T-helper 1 cell treated with Interleukin-12 subunit alpha and Interleukin-12 subunit beta and Interleukin-4 antibody, amounts not matched to agents 30 μg/mL and 1 μg/mL, for 36 hours (primary cell): ENCODE measurements at regions not wholly inside any gene's neighbourhood (a gene's known extent, or its start where the extent isn't known, plus 50 kb on each side); places are given as distances from the start of the nearest gene placed in this dataset.
"Not testable (repeated sequence)": the region's sequence is repeated elsewhere in the genome, so short reads cannot be mapped to it uniquely, and the experiment has no call there.

Experiments
- H3K27ac Mint-ChIP-seq: one replicate; pipeline ENCODE4 v1.8.0; 2021; ENCODE audit warnings: mild to moderate bottlenecking, mixed read lengths
- H3K27me3 Mint-ChIP-seq: one replicate; pipeline ENCODE4 v1.8.0; 2021; ENCODE audit warnings: low read depth, mixed read lengths
- H3K36me3 Mint-ChIP-seq: one replicate; pipeline ENCODE4 v1.8.0; 2021; ENCODE audit warnings: low read depth, mixed read lengths
- H3K4me1 Mint-ChIP-seq: one replicate; pipeline ENCODE4 v1.8.0; 2021; ENCODE audit warnings: low read depth, mixed read lengths
- H3K4me3 Mint-ChIP-seq: one replicate; pipeline ENCODE4 v1.8.0; 2021; ENCODE audit warnings: mild to moderate bottlenecking, moderate library complexity, mixed read lengths
- H3K9me3 Mint-ChIP-seq: one replicate; pipeline ENCODE4 v1.8.0; 2021; ENCODE audit warnings: mixed read lengths

- H3K27ac Mint-ChIP-seq: no peak overlapping the region
- H3K27me3 Mint-ChIP-seq: peaks cover 11% of the 10 kb centered on the region
- H3K4me1 Mint-ChIP-seq: peaks cover 5% of the 10 kb centered on the region
- no peaks in the 10 kb centered on the region for H3K36me3 Mint-ChIP-seq
- H3K9me3 Mint-ChIP-seq: no peaks in the 10 kb centered on the region
- no peak overlapping the region for H3K4me3 Mint-ChIP-seq
These were observed 64.5 kb upstream of the PMEPA1 start for GRCh38 chr20:57774111-57774880.

- Mint-ChIP-seq H3K9me3 (no peaks in the 10 kb centered on the region), H3K27me3 (peaks cover 4% of the 10 kb centered on the region), H3K4me3 (no peak overlapping the region), H3K27ac (no peak overlapping the region), H3K4me1 (peaks cover 5% of the 10 kb centered on the region), H3K36me3 (no peaks in the 10 kb centered on the region)
These were observed 63.4 kb upstream of the PMEPA1 start for GRCh38 chr20:57773059-57773815.

- H3K9me3 Mint-ChIP-seq: no peaks in the 10 kb centered on the region
- no peak overlapping the region for H3K4me3 Mint-ChIP-seq
- peaks cover 5% of the 10 kb centered on the region for H3K4me1 Mint-ChIP-seq
- H3K36me3 Mint-ChIP-seq: no peaks in the 10 kb centered on the region
- no peak overlapping the region for H3K27ac Mint-ChIP-seq
- peaks cover 11% of the 10 kb centered on the region for H3K27me3 Mint-ChIP-seq
These were observed 62.6 kb upstream of the PMEPA1 start for GRCh38 chr20:57772349-57772964.

- Mint-ChIP-seq H3K9me3 (no peaks in the 10 kb centered on the region), H3K4me3 (no peak overlapping the region), H3K36me3 (no peaks in the 10 kb centered on the region), H3K27me3 (peaks cover 12% of the 10 kb centered on the region), H3K4me1 (peaks cover 5% of the 10 kb centered on the region), H3K27ac (no peak overlapping the region)
These were observed 61.3 kb upstream of the PMEPA1 start for GRCh38 chr20:57770852-57771720.

- not testable (repeated sequence) for H3K9me3 Mint-ChIP-seq, H3K36me3 Mint-ChIP-seq, H3K4me3 Mint-ChIP-seq, H3K4me1 Mint-ChIP-seq, H3K27ac Mint-ChIP-seq
- H3K27me3 Mint-ChIP-seq: peaks cover 13% of the 10 kb centered on the region
These were observed 60.6 kb upstream of the PMEPA1 start for GRCh38 chr20:57770401-57770800.

- Mint-ChIP-seq H3K27me3 (peaks cover 13% of the 10 kb centered on the region), H3K4me3 (no peak overlapping the region), H3K36me3 (no peaks in the 10 kb centered on the region), H3K27ac (no peak overlapping the region), H3K9me3 (no peaks in the 10 kb centered on the region), H3K4me1 (peaks cover 5% of the 10 kb centered on the region)
These were observed 59.9 kb upstream of the PMEPA1 start for GRCh38 chr20:57769756-57770155.

- peaks cover 14% of the 10 kb centered on the region for H3K27me3 Mint-ChIP-seq
- H3K27ac Mint-ChIP-seq: no peak overlapping the region
- no peaks in the 10 kb centered on the region for H3K9me3 Mint-ChIP-seq
- H3K4me1 Mint-ChIP-seq: peaks cover 5% of the 10 kb centered on the region
- no peaks in the 10 kb centered on the region for H3K36me3 Mint-ChIP-seq
- no peak overlapping the region for H3K4me3 Mint-ChIP-seq
These were observed 58.7 kb upstream of the PMEPA1 start for GRCh38 chr20:57768519-57768918.

GRCh38 chr20:57767441-57767840 is 57.6 kb upstream of the PMEPA1 start:
- H3K27me3 Mint-ChIP-seq: peaks cover 16% of the 10 kb centered on the region
- peaks cover 5% of the 10 kb centered on the region for H3K4me1 Mint-ChIP-seq
- H3K9me3 Mint-ChIP-seq: no peaks in the 10 kb centered on the region
- H3K4me3 Mint-ChIP-seq: no peak overlapping the region
- no peaks in the 10 kb centered on the region for H3K36me3 Mint-ChIP-seq
- H3K27ac Mint-ChIP-seq: no peak overlapping the region

- no peak overlapping the region for H3K4me3 Mint-ChIP-seq
- peaks cover 16% of the 10 kb centered on the region for H3K27me3 Mint-ChIP-seq
- H3K4me1 Mint-ChIP-seq: no peaks in the 10 kb centered on the region
- H3K36me3 Mint-ChIP-seq: no peaks in the 10 kb centered on the region
- no peaks in the 10 kb centered on the region for H3K9me3 Mint-ChIP-seq
- H3K27ac Mint-ChIP-seq: no peak overlapping the region
These were observed 53.4 kb upstream of the PMEPA1 start for GRCh38 chr20:57763235-57763595.

GRCh38 chr20:57762531-57763234 is 52.9 kb upstream of the PMEPA1 start:
- Mint-ChIP-seq H3K36me3 (no peaks in the 10 kb centered on the region), H3K27ac (no peak overlapping the region), H3K4me1 (no peaks in the 10 kb centered on the region), H3K27me3 (peaks cover 11% of the 10 kb centered on the region), H3K9me3 (no peaks in the 10 kb centered on the region), H3K4me3 (no peak overlapping the region)

- H3K27me3 Mint-ChIP-seq: peaks cover 7% of the 10 kb centered on the region
- H3K4me3 Mint-ChIP-seq: no peak overlapping the region
- no peak overlapping the region for H3K27ac Mint-ChIP-seq
- no peaks in the 10 kb centered on the region for H3K4me1 Mint-ChIP-seq
- no peaks in the 10 kb centered on the region for H3K36me3 Mint-ChIP-seq
- H3K9me3 Mint-ChIP-seq: no peaks in the 10 kb centered on the region
These were observed 51.6 kb upstream of the PMEPA1 start for GRCh38 chr20:57761413-57761734.

- Mint-ChIP-seq H3K27ac (no peak overlapping the region), H3K4me3 (no peak overlapping the region), H3K27me3 (peaks cover 3% of the 10 kb centered on the region), H3K4me1 (no peaks in the 10 kb centered on the region), H3K9me3 (no peaks in the 10 kb centered on the region), H3K36me3 (no peaks in the 10 kb centered on the region)
These were observed 51.0 kb upstream of the PMEPA1 start for GRCh38 chr20:57760698-57761412.

- Mint-ChIP-seq H3K27ac (no peak overlapping the region), H3K27me3 (peaks cover 3% of the 10 kb centered on the region), H3K4me3 (no peak overlapping the region), H3K36me3 (no peaks in the 10 kb centered on the region), H3K9me3 (no peaks in the 10 kb centered on the region), H3K4me1 (no peaks in the 10 kb centered on the region)
These were observed 49.9 kb upstream of the PMEPA1 start for GRCh38 chr20:57759724-57760123.
